HT1080 (cell line): ENCODE measurements at regions not wholly inside any gene's neighbourhood (a gene's known extent, or its start where the extent isn't known, plus 50 kb on each side); places are given as distances from the start of the nearest gene placed in this dataset.

Source experiments
- DNase-seq: peaks from one replicate; pipeline ENCODE4 v3.0.0-alpha.2; 2015; ENCODE audit warnings: low read depth

DNA sequence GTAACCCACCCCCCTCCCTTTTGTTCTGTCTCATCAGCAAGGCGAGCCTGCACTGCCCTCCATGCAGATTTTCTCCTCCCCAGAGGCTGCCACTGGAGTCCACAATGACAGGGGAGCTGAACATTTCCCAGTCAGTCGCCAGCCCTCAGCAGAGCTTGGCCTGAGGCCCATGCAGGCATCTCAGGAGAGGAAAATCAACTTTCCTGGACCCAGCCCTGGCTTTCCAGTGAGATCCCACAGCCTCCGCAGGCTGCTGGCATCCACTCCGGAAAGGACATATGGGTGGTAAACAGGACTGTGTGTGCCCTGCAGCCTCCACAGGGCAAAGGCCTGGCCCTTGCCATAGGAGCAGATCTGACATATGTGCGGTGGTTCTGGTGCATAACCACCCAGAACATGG, 253.8 kb downstream of the TNS1 start:
- DNase-seq: no peak

DNA sequence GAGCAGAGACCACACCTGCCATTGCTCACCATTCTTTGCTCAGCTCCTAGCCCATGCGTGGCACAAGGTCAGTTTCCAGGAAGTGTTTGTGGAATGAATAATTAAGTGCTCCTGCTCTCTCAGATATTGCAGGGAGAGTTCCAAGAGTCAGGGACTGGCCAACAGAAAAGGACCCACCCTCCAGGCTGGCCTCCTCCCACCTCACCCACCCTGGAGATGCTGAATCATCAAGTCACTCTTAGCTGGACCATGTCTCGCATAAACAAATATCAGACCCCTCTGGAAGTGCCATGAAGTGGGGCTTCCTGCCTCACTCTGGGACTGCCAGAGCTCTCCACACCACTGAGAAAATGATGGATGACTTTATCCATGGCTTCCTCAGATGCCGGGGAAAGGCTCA, 256.0 kb downstream of the TNS1 start:
- DNase-seq: peak; percentile 52

DNA sequence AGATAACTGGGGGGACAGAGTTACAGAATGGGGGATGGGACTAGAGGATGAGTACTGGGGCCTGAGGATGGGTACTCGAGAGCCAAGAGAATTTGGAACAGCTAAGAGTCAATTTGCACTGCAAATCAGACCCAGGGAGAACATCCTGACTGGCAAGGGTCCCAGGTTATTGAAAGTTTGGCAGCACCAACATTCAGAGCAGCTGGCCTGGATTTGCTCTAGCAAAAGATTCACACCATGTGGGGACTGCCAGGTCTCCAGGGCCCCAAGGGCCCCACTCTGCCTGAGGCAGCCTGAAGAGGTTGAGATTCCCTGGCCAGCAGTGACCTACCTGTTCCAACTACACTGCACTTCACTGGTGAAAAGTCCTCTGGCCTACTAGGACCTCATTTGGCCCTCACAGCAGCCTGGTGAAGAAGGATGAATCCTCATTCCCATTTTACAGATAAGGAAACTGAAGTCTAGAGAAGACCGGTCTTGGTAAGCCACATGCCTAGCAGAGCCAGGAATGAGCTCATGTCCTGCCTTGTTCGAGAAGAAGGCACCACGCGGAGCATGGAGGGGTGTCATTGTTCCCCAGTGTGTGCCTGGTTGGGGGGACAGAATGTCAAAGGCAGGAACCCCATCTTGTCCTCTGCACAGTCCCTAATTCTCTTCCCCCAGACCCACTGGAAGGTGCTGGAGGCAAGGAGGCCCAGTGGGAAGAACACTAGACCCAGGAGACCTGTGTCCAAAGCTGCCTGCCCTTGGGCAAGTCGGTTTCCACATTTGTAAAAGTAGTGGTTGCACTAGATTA, 258.6 kb downstream of the TNS1 start:
- no peak for DNase-seq

DNA sequence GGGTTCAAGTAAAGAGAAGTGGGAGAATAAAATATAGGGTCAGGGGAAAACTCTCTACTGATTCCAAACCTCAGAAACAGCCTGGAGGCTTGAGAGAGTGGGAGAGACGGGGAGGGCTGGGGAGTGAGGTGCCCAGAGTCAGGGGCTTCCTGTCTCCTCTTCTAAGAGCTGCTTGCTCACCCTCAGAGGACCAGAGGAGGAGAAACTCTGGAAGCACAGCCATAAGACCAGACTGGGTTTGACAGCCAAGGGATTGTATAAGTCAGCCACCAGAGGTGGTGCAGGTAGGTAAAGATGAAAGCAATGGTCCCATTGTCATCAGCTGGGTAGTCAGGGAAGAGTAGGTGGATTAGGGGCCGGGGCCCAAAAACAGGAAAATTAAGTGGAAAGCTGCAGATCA, 259.4 kb downstream of the TNS1 start:
- no peak for DNase-seq

DNA sequence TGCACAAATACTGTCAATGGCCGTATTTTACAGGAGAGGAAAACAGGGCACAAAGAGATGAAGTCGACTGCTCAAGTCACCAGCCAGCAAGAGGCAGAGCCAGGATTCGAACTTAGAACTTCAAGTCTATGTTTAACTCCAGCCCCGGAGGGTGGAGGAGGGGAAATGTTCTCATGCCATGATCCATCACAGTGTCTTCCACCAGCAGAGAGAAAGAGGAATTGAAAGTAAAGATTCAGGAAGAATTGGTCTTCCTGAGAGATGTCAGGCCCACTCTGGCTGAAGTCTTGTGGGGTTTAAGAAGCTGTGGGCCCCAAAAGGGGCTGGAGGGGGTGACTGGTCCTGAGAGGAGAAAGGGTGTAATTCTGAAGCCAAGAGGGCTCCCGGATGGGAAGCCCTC, 260.0 kb downstream of the TNS1 start:
- no peak for DNase-seq

DNA sequence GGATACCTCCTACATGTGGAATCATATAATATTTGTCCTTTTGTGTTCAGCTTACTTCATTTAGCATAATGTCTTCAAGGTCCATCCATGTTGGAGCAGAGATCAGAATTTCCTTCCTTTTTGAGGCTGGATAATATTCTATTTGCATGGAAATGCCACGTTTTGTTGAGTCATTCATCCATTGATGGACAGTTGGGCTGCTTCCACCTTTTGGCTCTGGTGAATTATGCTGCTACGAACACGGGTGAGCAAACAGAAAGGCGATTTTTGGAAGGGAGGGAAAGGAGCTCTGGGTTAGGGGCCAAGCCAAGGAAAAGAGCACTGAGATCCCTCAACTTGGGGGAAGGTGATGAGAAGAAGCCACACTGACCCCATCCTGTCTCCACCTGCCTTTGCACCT, 260.5 kb downstream of the TNS1 start:
- no peak for DNase-seq

DNA sequence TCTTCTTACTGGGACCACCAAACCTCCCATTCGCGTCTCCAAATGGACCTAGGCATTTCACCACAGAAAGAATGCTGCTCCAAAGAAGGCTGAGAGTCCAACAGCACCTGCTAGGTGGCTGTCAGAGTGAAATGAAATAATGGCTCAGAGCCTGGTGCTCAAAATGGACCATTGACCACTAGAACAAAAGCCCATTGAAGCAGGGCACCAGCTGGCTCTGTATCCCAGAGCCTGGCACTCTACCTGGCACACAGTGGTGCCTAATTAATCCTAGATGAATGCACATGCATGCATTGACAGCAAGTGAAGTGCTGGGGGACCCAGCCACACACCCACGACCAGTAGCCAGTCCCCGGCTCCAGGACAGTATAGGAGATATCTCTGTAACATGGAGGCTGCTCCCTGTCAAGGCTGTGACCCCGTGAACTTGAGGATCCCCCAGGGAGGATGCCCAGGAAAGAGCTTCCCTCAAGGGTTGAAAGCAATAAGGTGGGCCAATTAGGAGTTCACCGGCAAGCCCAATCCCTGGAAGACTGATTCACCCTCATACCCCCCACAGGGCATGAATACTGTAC, 261.3 kb downstream of the TNS1 start:
- no peak for DNase-seq

DNA sequence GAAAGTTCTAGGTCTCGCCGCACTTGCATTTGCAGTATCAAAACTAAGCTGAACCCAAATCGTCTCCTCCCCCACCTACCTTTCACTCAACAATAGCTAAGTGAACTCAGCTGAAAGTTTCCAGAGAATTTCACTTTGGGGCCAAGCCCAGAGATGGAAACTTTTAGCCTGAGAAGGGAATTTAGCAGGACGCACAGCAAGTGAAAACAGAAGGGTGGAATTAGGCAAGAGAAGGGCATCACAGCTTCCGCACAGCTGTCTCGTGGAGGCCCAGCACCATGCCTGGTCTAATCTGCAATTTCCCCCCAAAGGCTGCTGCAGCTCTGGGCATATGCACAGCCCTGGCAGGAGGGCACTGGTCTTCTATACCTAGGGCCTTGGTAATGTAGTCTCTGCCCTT, 262.0 kb downstream of the TNS1 start:
- no peak for DNase-seq

DNA sequence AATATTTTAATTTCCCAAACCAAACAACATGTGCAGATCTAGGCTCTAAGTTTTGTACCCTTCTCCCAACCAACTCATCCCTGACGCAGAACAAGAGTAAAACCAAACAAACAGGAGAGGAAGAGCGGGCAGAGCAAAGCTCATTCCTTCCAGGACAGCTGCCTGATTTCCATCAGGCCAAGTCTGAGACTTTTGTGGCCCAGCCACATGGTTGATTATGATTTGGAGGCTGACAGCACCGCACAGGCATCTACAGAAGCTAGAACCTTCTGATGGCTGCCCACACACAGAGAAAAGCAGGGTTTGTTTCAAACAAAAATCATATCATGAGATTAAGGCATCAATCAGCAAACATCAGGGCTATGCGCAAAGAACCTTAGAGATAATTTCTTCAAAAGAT, 262.6 kb downstream of the TNS1 start:
- no peak for DNase-seq

DNA sequence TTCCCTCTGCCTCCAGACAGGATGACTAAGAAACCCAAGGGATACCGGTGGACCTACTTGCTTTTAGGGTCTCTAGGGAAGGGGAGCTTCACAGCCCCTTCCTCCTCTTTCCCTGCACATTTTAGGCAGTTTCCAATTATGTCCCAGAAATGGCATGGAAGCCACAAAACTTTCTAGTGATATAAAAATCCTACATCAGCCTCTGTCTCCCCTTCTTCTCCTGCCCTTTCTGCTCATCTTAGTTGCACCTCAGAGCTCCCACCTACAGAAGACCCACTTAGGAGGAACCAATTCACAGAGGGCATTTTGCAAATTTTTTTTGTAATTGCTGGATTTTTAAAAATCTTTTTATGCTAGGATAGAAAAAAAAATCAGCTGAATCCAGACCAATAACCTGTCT, 263.1 kb downstream of the TNS1 start:
- DNase-seq: no peak

DNA sequence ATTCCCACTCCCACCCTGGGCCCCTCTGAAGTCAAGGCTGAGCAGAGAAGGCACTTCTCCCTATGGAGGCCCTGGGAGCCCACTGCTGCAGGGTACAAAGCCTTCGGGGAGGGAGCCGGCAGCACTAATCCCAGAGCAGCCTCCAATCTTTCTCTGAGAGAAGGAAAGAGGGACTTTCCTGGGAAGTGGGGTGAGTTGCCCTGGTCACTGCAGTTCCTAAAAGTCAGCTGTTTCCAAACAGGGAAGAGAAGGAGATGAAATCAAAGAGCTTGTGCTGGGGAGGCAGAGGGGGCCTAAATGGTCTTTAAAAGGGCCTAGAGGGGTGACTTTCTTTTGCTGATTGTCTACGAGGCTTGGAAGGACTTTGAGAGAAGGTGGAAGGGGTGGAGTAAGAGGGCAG, 264.7 kb downstream of the TNS1 start:
- no peak for DNase-seq

DNA sequence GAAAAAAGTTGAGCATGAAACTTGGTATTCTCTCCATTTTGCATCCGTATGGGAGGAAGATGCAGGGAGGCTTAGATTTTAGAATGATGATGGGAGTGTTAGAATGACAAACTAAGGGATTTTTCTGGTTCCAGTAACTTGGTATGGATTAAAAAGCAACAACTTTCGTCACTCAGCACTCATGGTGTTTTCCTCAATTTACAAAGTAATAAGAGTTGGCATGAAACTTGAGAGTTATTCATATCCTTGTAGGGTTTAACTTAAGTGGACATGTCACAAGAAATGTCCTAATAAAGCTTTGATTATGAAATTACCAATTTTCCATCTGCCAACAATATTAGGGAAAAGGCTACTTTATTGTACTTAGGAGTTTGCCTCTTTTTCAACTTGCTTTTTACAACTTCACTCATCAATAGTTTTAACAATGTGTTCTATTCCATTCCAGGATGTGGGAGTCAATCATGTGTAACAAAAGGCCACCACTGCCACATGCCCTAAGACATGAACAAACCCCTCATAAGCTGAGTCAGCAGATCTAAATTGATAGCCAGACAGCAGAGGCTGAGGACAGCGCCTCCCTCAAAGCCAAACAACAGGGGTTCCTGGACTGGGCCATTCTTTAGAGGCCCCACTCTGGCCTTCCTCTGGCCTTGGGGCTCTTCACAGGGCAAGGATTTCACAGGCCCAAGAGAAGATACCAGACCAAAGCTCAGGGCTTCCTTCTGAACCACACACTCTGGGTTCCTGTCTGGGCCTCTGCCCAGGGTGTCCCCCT, 265.8 kb downstream of the TNS1 start:
- no peak for DNase-seq

DNA sequence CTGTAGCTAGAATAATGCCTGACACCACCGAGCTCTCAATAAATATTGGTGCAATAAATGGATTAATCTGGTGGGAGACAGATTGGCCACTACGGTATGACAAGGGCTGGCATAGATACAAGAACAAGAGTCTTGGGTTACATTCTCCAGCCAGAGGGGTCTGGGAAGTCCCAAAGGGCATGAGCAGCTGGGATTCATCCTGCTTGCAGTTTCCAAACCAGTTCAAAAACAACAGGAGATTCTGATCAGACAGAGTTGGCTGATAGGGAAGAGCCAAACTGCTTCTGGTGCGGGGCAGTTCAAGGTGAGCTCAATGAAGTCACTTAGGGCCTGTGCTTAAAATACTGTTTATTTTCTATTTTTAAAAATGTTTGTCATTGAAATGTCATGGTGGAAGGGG, 266.9 kb downstream of the TNS1 start:
- DNase-seq: no peak

DNA sequence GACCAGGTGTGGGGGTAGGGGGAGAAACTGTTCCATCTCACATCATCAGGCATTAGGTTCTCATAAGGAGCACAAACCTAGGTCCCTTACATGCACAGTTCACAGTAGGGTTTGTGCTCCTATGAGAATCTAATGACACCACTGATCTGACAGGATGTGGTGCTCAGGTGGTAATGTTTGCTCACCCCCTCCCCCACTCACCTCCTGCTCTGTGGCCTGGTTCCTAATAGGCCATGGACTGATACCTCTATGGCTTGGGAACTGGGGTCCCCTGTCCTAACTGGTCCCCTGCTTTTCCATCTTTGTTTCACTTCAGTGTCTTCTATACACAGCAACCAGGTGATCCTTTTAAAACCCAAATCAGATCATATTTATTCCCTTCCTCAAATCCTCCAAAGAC, 267.8 kb downstream of the TNS1 start:
- DNase-seq: no peak

DNA sequence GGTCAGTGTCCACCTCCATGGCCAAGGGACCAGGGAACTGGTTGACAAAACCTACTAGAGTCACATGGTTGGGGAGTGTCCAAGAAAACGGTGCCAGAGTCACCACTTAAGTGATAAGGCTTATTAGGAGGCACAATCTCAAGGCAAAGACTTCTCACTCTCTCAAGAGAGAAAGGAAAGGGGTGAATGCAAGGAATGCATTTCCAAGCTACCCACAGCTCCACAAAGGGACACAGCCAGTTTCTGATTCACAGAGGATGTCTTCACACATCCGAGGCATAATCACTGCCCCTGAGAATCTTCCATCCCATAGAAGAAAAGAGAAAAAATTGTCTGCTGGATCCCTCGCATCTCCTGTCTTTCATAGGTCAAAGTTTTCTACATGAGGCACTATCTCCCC, 269.3 kb downstream of the TNS1 start:
- DNase-seq: no peak

DNA sequence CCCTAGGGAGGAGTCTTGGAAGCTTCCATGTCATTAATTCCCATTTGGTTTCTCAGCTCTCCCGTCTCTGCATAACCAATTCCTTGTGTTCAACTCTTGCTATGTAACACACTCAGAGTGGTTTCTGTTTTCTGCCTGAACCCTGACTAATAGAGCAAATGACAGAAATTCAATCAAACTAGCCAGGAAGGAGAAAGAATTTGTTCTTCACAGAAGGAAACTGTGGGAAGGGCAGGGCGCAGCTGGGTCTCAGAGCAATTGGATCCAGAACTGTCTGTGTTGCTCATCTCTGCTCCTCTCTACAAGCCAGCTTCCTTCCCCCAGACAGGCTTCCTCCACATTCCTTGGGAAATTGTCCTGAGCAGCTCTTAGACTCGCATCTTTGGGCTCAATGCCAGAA, 269.8 kb downstream of the TNS1 start:
- peak; percentile 16 for DNase-seq

DNA sequence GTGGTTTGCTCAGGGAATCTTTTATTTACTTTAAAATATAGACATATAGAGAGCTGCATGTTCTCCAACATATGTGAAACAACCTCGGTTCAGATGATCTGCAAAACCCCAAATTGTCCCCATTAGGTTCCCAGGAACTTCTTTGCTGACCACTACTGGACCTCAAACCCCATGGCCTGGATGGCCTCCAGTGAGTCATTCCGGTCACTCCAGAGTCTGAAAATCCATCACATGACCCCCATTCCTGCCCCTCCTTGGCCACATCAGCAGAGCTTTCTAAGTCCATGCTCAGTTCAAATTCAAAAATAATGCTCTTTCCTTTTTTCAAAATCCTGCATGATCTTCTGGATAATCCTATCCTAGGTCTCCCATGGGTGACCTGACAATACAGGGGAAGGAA, 271.0 kb downstream of the TNS1 start:
- DNase-seq: no peak

DNA sequence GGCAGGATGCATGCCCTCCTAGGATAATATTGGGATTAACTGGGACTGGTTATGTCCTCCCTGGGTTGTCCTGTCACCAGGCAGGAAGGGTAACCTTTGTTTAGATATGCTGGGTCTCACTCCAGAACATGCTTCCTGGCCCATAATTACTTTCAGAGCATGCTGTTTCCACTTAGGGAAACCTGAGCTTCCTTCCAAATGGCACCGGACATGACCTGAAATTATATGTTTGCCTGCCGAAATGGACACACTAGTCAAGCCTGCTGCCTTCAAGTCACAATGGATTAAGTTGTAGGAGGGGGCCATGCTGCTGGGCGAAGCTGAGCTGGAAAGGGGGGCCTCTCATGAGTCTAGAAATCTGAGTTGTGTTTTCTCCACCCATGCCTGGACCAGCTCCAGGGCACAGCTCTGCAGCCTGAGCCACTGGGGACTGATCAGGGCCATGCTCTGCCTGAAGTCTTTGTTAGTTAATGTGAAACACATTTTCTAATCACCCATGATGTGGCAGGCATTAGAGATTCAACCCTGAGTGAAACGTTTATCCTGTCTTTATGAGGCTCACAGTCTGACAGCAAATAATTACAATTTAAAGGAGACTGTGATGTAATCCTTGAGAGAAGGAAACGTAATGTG, 273.3 kb downstream of the TNS1 start:
- DNase-seq: no peak

DNA sequence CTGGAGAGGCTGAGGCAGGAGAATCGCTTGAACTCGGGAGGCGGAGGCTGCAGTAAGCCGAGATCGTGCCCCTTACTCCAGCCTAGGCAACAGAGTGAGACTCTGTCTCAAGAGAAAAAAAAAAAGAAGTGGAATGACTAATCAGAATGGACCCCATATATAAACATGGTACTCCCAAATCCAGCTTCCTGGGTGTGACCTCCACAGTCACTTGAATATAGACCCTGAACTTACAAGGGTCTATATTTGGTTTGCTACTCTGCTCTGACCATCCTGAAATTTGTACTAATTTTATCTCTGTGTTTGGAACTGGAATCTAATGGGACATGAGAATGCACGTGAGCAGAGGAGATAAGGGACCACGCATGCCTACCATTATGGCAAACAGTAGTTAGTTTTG, 275.0 kb downstream of the TNS1 start:
- peak; percentile 25 for DNase-seq

DNA sequence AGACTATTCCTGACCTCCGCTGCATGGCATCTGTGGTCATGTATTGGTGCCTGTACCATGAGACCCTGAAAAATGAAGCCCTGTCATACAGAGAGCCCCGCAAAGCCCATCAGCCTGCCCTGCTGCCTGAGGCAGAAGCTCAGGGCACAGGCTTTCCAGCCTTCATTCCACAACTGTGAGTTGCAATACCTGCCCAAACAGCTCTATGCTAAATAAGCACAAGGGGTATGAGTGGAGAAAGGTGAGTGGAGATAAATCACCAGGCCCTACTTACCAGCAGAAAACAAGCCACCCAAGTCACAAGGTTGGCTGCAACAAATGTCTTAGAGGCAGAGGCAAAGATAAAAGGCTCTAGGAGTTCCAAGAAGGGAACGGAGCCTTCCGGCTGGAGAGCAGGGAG, 277.4 kb downstream of the TNS1 start:
- no peak for DNase-seq

DNA sequence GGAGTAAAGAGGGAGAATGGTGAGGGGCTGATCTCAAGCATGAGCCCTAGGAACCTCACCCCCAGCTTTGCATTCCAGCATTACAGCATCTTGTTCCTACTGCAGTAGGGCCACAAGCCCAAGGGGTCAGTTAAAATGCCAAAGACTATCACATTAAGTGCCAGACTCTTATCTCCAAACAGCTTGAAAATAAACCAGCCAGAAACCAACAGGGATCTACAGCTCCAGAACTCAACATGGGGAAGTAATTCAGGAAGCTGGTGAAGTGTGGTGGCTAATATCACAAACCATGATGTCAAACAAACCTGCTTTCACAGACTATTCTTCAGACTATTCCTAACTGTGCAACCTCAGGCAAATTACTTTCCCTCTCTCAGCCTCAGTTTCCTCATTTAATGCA, 278.3 kb downstream of the TNS1 start:
- no peak for DNase-seq

DNA sequence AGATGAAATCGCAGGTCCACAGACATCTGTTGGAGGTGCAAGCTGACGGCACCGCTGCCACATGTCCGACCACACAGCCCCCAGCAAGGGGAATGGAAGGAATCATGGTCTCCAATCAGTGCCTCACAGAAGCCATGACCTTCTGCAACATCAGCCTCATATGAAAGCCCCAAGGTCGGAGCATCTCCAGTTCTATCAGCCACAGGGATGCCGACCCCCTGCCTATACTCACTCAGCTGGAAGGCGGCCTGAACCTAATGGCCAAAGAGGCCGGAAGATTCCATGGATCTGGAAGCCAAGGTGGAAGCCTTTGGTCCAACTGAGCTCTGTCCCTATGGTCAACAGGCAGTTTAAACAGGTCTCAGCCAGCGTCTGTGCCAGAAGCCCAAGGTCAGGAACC, 278.8 kb downstream of the TNS1 start:
- DNase-seq: no peak
